Cardiac muscle cell (in vitro differentiated cells and primary cell): ENCODE measurements at regions not wholly inside any gene's neighbourhood (a gene's known extent, or its start where the extent isn't known, plus 50 kb on each side); places are given as distances from the start of the nearest gene placed in this dataset.

ENCODE experiments used
- DNase-seq, 2 donors: peaks; one replicate each; pipeline versions ENCODE4 v3.0.0 to v3.0.0-alpha.2; 2010 to 2017; ENCODE audit warnings: low read depth in 1 of 2, low spot score in 1 of 2
- H3K27ac ChIP-seq: fragments of 200-600 bp; sonication (generic); 2 replicates; pipeline ENCODE4 v1.5.1; 2016
- H3K27me3 ChIP-seq: fragments of 200-600 bp; sonication (generic); 2 replicates; pipeline ENCODE4 v1.6.0; 2016; ENCODE audit warnings: control low read depth
- H3K36me3 ChIP-seq: fragments of 200-600 bp; sonication (generic); 2 replicates; pipeline ENCODE4 v1.5.1; 2016; ENCODE audit warnings: control low read depth
- H3K4me1 ChIP-seq: fragments of 200-600 bp; sonication (generic); 2 replicates; pipeline ENCODE4 v1.8.1; 2017; ENCODE audit warnings: low read depth, mild to moderate bottlenecking, mixed run types
- H3K4me3 ChIP-seq: fragments of 200-600 bp; sonication (generic); 2 replicates; pipeline ENCODE4 v1.5.1; 2016; ENCODE audit warnings: mild to moderate bottlenecking
- H3K9me3 ChIP-seq: fragments of 200-600 bp; sonication (generic); 2 replicates; pipeline ENCODE4 v1.5.1; 2017; ENCODE audit warnings: low read depth, mild to moderate bottlenecking, control low read depth
- TF ChIP-seq, protein P1 (sequence below): IDR thresholded peaks from 2 replicates; pipeline ENCODE4 v1.5.1; 2012; ENCODE audit warnings: low read depth, mild to moderate bottlenecking, low read length

DNA sequence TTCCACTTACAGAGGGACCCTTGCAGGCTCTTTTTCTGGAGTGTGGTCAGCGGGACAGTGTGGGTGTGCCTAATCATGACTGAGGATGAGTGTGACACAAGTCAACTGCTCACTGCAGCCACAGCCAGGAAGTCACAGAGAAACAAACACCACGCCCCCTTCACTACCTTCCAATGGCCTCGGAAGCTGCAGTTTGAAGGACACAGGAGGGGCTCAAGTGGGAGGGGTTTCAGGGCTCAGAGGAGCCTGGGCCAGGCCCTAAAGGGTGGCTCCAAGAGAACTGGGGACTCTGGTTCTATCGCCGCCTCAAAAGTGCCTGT, 116.2 kb upstream of the SDK2 start:
- peak in 1 of 2 donors; percentile 34 for DNase-seq
- Histone ChIP-seq H3K27ac (no peak overlapping the region), H3K9me3 (no peaks in the 10 kb centered on the region), H3K4me1 (no peaks in the 10 kb centered on the region), H3K4me3 (no peak overlapping the region), H3K36me3 (no peaks in the 10 kb centered on the region), H3K27me3 (no peaks in the 10 kb centered on the region)
- TF ChIP-seq, protein P1, sequence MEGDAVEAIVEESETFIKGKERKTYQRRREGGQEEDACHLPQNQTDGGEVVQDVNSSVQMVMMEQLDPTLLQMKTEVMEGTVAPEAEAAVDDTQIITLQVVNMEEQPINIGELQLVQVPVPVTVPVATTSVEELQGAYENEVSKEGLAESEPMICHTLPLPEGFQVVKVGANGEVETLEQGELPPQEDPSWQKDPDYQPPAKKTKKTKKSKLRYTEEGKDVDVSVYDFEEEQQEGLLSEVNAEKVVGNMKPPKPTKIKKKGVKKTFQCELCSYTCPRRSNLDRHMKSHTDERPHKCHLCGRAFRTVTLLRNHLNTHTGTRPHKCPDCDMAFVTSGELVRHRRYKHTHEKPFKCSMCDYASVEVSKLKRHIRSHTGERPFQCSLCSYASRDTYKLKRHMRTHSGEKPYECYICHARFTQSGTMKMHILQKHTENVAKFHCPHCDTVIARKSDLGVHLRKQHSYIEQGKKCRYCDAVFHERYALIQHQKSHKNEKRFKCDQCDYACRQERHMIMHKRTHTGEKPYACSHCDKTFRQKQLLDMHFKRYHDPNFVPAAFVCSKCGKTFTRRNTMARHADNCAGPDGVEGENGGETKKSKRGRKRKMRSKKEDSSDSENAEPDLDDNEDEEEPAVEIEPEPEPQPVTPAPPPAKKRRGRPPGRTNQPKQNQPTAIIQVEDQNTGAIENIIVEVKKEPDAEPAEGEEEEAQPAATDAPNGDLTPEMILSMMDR, result no peak

DNA sequence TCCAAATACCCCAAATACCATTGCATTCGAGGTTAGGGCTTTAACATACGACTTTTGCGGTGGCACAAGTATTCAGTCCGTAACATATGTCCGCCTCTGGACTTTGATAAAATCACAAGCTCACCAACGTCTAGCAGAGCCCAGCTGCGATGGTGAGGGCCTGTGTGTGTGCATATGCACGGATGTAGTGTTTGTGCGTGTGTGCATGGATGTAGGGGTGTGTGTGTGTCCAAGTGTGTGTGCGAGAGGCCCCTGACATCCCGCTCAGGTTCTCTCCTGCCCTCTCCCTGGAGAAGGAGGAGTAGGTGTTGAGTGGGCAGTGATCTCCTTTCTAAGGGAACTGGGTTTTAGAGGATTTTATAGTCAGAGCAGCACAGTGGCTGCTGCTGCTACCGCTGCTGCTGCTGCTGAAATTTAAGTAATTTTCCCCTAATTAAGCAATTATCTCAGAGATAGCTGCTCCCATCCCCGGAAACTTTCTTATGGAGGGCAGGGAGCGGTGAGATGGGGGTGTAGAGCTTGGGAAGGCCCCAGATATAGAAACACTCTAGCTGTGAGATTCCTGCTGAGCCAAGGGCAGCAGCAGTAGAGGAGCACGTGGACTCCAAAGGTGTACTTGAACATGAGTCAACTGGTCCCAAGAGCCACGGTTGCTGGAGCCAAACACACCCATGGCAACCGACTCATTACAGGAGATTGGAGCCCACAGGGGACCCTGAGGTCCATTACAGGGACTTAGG, 121.7 kb upstream of the SDK2 start:
- TF ChIP-seq, protein P1, result no peak
- H3K9me3 ChIP-seq, result no peaks in the 10 kb centered on the region
- no peaks in the 10 kb centered on the region for H3K27me3 ChIP-seq
- DNase-seq, result no peak
- no peaks in the 10 kb centered on the region for H3K4me1 ChIP-seq
- H3K36me3 ChIP-seq, result no peaks in the 10 kb centered on the region
- no peak overlapping the region for H3K27ac ChIP-seq
- no peak overlapping the region for H3K4me3 ChIP-seq

DNA sequence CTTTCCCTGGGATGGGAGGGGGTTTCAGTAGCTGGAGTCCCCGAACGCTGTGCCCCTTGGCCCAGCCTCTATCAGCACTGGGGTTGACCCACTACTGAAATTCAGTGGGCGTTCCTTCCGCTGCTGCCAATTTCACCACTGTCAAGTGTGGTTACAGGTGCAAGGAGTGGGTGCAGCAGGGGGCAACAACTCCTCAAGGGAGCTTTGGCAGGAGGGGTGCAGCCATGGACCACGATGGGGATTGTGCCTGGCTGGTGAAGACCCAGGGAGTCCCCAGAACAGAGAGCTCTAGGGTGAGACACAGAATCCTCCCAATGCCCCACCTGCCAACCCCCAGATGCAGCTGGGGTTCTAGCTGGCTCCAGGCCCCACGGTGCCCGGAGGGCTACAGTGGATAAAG, 123.5 kb upstream of the SDK2 start:
- no peak for DNase-seq
- Histone ChIP-seq H3K27me3 (no peaks in the 10 kb centered on the region), H3K27ac (no peak overlapping the region), H3K4me1 (no peaks in the 10 kb centered on the region), H3K9me3 (no peaks in the 10 kb centered on the region), H3K36me3 (no peaks in the 10 kb centered on the region), H3K4me3 (no peak overlapping the region)
- TF ChIP-seq, protein P1, result no peak

DNA sequence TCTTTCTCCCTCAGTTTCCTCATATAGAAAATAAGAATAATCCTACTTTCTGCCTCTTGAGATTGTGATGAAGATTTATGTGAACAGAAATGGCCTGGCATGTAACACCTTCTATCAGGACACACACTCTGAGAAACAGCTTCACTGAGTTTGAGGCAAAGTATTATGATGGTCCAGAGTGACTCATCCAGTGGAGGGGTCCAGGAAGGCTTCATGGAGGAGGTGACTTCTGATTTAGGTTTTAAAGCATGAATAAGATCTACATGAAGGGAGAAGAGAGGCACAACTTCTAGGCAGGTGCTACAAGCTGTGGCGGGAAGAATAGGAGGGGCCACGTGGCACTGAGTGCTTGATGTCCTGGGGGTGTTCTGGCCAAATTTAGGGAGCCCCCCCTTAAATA, 124.4 kb upstream of the SDK2 start:
- Histone ChIP-seq H3K27me3 (no peaks in the 10 kb centered on the region), H3K27ac (no peak overlapping the region), H3K4me3 (no peak overlapping the region), H3K36me3 (no peaks in the 10 kb centered on the region), H3K9me3 (no peaks in the 10 kb centered on the region), H3K4me1 (no peaks in the 10 kb centered on the region)
- no peak for DNase-seq
- TF ChIP-seq, protein P1, result no peak

DNA sequence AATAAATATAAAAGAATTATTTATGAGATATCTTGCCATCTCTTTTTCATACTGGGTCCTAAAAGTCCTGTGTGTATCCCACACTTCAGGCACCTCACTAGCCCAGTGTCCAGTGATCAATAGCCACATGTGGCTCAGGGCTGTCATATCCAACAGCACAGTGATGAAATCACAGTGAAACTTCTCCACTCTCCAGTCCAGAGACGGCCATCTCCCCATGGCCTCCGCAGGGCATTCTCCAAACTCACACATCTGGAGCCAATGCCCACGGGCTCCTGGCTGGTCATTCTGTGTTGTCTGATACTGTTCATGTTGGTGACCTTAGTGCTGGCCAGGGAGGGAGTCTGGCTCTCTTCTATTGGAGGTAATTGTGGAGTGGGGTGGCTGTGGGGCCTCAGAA, 125.2 kb upstream of the SDK2 start:
- no peak overlapping the region for H3K4me3 ChIP-seq
- H3K27me3 ChIP-seq, result no peaks in the 10 kb centered on the region
- no peaks in the 10 kb centered on the region for H3K9me3 ChIP-seq
- H3K36me3 ChIP-seq, result no peaks in the 10 kb centered on the region
- H3K27ac ChIP-seq, result no peak overlapping the region
- DNase-seq, result no peak
- TF ChIP-seq, protein P1, result no peak
- no peaks in the 10 kb centered on the region for H3K4me1 ChIP-seq
